Type B pancreatic cell (in vitro differentiated cells): ENCODE measurements at regions not wholly inside any gene's neighbourhood (a gene's known extent, or its start where the extent isn't known, plus 50 kb on each side); places are given as distances from the start of the nearest gene placed in this dataset.

Experiments
- DNase-seq: peaks from one replicate; pipeline ENCODE4 v3.0.0; 2021; ENCODE audit warnings: mixed read lengths; ENCODE audit not compliant: unreplicated experiment; ENCODE audit errors: extremely low spot score
- H3K27ac Mint-ChIP-seq: 2 replicates; pipeline ENCODE4 v1.8.0; 2021; ENCODE audit warnings: mild to moderate bottlenecking, mixed read lengths
- H3K27me3 Mint-ChIP-seq: 2 replicates; pipeline ENCODE4 v1.8.0; 2021; ENCODE audit warnings: mixed read lengths
- H3K36me3 Mint-ChIP-seq: 2 replicates; pipeline ENCODE4 v1.8.0; 2021; ENCODE audit warnings: mixed read lengths
- H3K4me1 Mint-ChIP-seq: one replicate; pipeline ENCODE4 v1.8.0; 2021; ENCODE audit warnings: mixed read lengths; ENCODE audit not compliant: unreplicated experiment
- H3K4me3 Mint-ChIP-seq: 2 replicates; pipeline ENCODE4 v1.8.0; 2021; ENCODE audit warnings: mild to moderate bottlenecking, mixed read lengths
- H3K9me3 Mint-ChIP-seq: 2 replicates; pipeline ENCODE4 v1.8.0; 2021; ENCODE audit warnings: mixed read lengths
- CTCF ChIP-seq: fragments of 200-600 bp; sonication (generic); conservative IDR thresholded peaks from 2 replicates; pipeline ENCODE4 v1.5.0; 2021; ENCODE audit warnings: antibody characterized with exemption, mild to moderate bottlenecking

- Mint-ChIP-seq H3K27me3 (no peaks in the 10 kb centered on the region), H3K27ac (no peak overlapping the region), H3K36me3 (peaks cover 36% of the 10 kb centered on the region), H3K4me1 (peaks cover 7% of the 10 kb centered on the region), H3K9me3 (no peaks in the 10 kb centered on the region), H3K4me3 (no peak overlapping the region)
- TF ChIP-seq CTCF, result no peak
- DNase-seq, result no peak
Observed at GRCh38 chr15:62771234-62771633, 271.3 kb upstream of the TPM1 start.

- no peak for DNase-seq
- TF ChIP-seq CTCF, result no peak
- Mint-ChIP-seq H3K27me3 (no peaks in the 10 kb centered on the region), H3K9me3 (no peaks in the 10 kb centered on the region), H3K4me3 (no peak overlapping the region), H3K27ac (no peak overlapping the region), H3K4me1 (peaks cover 7% of the 10 kb centered on the region), H3K36me3 (peaks cover 34% of the 10 kb centered on the region)
Observed at GRCh38 chr15:62773369-62774165, 269.0 kb upstream of the TPM1 start.

GRCh38 chr15:62775932-62776331 is 266.6 kb upstream of the TPM1 start:
- peaks cover 38% of the 10 kb centered on the region for H3K36me3 Mint-ChIP-seq
- no peaks in the 10 kb centered on the region for H3K9me3 Mint-ChIP-seq
- no peak overlapping the region for H3K27ac Mint-ChIP-seq
- no peak for TF ChIP-seq CTCF
- H3K4me1 Mint-ChIP-seq, result peaks cover 15% of the 10 kb centered on the region
- no peak overlapping the region for H3K4me3 Mint-ChIP-seq
- no peaks in the 10 kb centered on the region for H3K27me3 Mint-ChIP-seq
- DNase-seq, result no peak

GRCh38 chr15:62777671-62778070 is 264.9 kb upstream of the TPM1 start:
- Mint-ChIP-seq H3K9me3 (no peaks in the 10 kb centered on the region), H3K4me1 (peaks cover 29% of the 10 kb centered on the region), H3K4me3 (no peak overlapping the region), H3K36me3 (peaks cover 34% of the 10 kb centered on the region), H3K27me3 (no peaks in the 10 kb centered on the region), H3K27ac (no peak overlapping the region)
- DNase-seq, result no peak
- TF ChIP-seq CTCF, result no peak

GRCh38 chr15:62779036-62779770 is 263.3 kb upstream of the TPM1 start:
- Mint-ChIP-seq H3K36me3 (peaks cover 39% of the 10 kb centered on the region), H3K4me1 (peaks cover 38% of the 10 kb centered on the region), H3K4me3 (no peak overlapping the region), H3K27me3 (no peaks in the 10 kb centered on the region), H3K9me3 (no peaks in the 10 kb centered on the region), H3K27ac (no peak overlapping the region)
- no peak for DNase-seq
- TF ChIP-seq CTCF, result no peak
